GM18867 (cell line): ENCODE measurements at regions not wholly inside any gene's neighbourhood (a gene's known extent, or its start where the extent isn't known, plus 50 kb on each side); places are given as distances from the start of the nearest gene placed in this dataset.
"Not testable (repeated sequence)": the region's sequence is repeated elsewhere in the genome, so short reads cannot be mapped to it uniquely, and the experiment has no call there.

Source experiments
- ATAC-seq: cut with Tn5 transposase; IDR thresholded peaks from one replicate; pipeline ENCODE4 v1.9.1; 2021; ENCODE audit warnings: mild to moderate bottlenecking, moderate library complexity; ENCODE audit not compliant: unreplicated experiment

GRCh38 chr12:63415357-63415756, 252.9 kb downstream of the DPY19L2 start:
- no peak for ATAC-seq

- ATAC-seq = no peak
Observed at GRCh38 chr12:63410197-63410596, 258.1 kb downstream of the DPY19L2 start.

GRCh38 chr12:63406781-63407180, 255.8 kb upstream of the AVPR1A start:
- no peak for ATAC-seq

- ATAC-seq = no peak
Observed at GRCh38 chr12:63404611-63405010, 253.6 kb upstream of the AVPR1A start.

GRCh38 chr12:63403256-63403655, 252.3 kb upstream of the AVPR1A start:
- ATAC-seq = no peak

GRCh38 chr12:63400718-63401117, 249.7 kb upstream of the AVPR1A start:
- no peak for ATAC-seq

GRCh38 chr12:63400318-63400717, 249.3 kb upstream of the AVPR1A start:
- no peak for ATAC-seq

- peak; percentile 57 for ATAC-seq
Observed at GRCh38 chr12:63397807-63398206, 246.8 kb upstream of the AVPR1A start.

GRCh38 chr12:63396135-63396534, 245.1 kb upstream of the AVPR1A start:
- no peak for ATAC-seq

GRCh38 chr12:63394983-63395382, 244.0 kb upstream of the AVPR1A start:
- no peak for ATAC-seq

GRCh38 chr12:63394349-63394748, 243.3 kb upstream of the AVPR1A start:
- no peak for ATAC-seq

GRCh38 chr12:63389211-63389610, 238.2 kb upstream of the AVPR1A start:
- no peak for ATAC-seq

GRCh38 chr12:63387771-63388170, 236.8 kb upstream of the AVPR1A start:
- no peak for ATAC-seq

GRCh38 chr12:63382930-63383329, 231.9 kb upstream of the AVPR1A start:
- no peak for ATAC-seq

GRCh38 chr12:63362791-63363190, 211.8 kb upstream of the AVPR1A start:
- no peak for ATAC-seq

- ATAC-seq = no peak
Observed at GRCh38 chr12:63362166-63362565, 211.2 kb upstream of the AVPR1A start.

GRCh38 chr12:63354969-63355368, 204.0 kb upstream of the AVPR1A start:
- ATAC-seq = no peak

GRCh38 chr12:63353559-63353958, 202.6 kb upstream of the AVPR1A start:
- no peak for ATAC-seq

GRCh38 chr12:63351370-63351769, 200.4 kb upstream of the AVPR1A start:
- no peak for ATAC-seq

- no peak for ATAC-seq
Observed at GRCh38 chr12:63348556-63348955, 197.6 kb upstream of the AVPR1A start.

- ATAC-seq = not testable (repeated sequence)
Observed at GRCh38 chr12:63337158-63337557, 186.2 kb upstream of the AVPR1A start.

- ATAC-seq = no peak
Observed at GRCh38 chr12:63326260-63326659, 175.3 kb upstream of the AVPR1A start.

- no peak for ATAC-seq
Observed at GRCh38 chr12:63325757-63326156, 174.8 kb upstream of the AVPR1A start.

- no peak for ATAC-seq
Observed at GRCh38 chr12:63323942-63324341, 172.9 kb upstream of the AVPR1A start.
